ENCODE measurements at regions not wholly inside any gene's neighbourhood (a gene's known extent, or its start where the extent isn't known, plus 50 kb on each side); places are given as distances from the start of the nearest gene placed in this dataset.

GRCh38 chr9:108639696-108640095, 216.1 kb downstream of the ACTL7B start:
- H3K36me3 Mint-ChIP-seq (ENCODE audit: low read depth), result no peaks in the 10 kb centered on the region
- H3K4me1 Mint-ChIP-seq, result peaks cover 9% of the 10 kb centered on the region

GRCh38 chr9:108639091-108639490, 216.7 kb downstream of the ACTL7B start:
- H3K9me3 Mint-ChIP-seq, result no peaks in the 10 kb centered on the region
- no peak for TF ChIP-seq CTCF (conservative IDR thresholded peaks at IDR 0.05)
- no peak overlapping the region for H3K4me3 Mint-ChIP-seq
- H3K27me3 Mint-ChIP-seq (ENCODE audit: low read depth), result peaks cover 4% of the 10 kb centered on the region
- no peak for DNase-seq (ENCODE audit: low read depth, low spot score)
- peaks cover 9% of the 10 kb centered on the region for H3K4me1 Mint-ChIP-seq
- H3K27ac Mint-ChIP-seq (ENCODE audit: unreplicated experiment), result no peak overlapping the region
- H3K36me3 Mint-ChIP-seq (ENCODE audit: low read depth), result no peaks in the 10 kb centered on the region

More at GRCh38 chr9:108639696-108640095, 216.1 kb downstream of the ACTL7B start:
- Mint-ChIP-seq H3K9me3 (no peaks in the 10 kb centered on the region), H3K27me3 (ENCODE audit: low read depth) (peaks cover 4% of the 10 kb centered on the region), H3K27ac (ENCODE audit: unreplicated experiment) (no peak overlapping the region), H3K4me3 (no peak overlapping the region)
- no peak for TF ChIP-seq CTCF (conservative IDR thresholded peaks at IDR 0.05)
- DNase-seq (ENCODE audit: low read depth, low spot score), result no peak

- DNase-seq (ENCODE audit: low read depth, low spot score), result no peak
- Mint-ChIP-seq H3K27me3 (ENCODE audit: low read depth) (peaks cover 6% of the 10 kb centered on the region), H3K27ac (ENCODE audit: unreplicated experiment) (peak overlapping the region; percentile 16)
Observed at GRCh38 chr9:108637340-108637739, 218.4 kb downstream of the ACTL7B start.

GRCh38 chr9:108636013-108636412, 219.8 kb downstream of the ACTL7B start:
- no peak overlapping the region for H3K4me3 Mint-ChIP-seq
- DNase-seq (ENCODE audit: low read depth, low spot score), result no peak
- H3K4me1 Mint-ChIP-seq, result peaks cover 9% of the 10 kb centered on the region
- H3K27ac Mint-ChIP-seq (ENCODE audit: unreplicated experiment), result no peak overlapping the region
- TF ChIP-seq CTCF (conservative IDR thresholded peaks at IDR 0.05), result no peak
- H3K27me3 Mint-ChIP-seq (ENCODE audit: low read depth), result peaks cover 6% of the 10 kb centered on the region
- no peaks in the 10 kb centered on the region for H3K36me3 Mint-ChIP-seq (ENCODE audit: low read depth)
- no peaks in the 10 kb centered on the region for H3K9me3 Mint-ChIP-seq

More at GRCh38 chr9:108637340-108637739, 218.4 kb downstream of the ACTL7B start:
- Mint-ChIP-seq H3K4me1 (peaks cover 9% of the 10 kb centered on the region), H3K36me3 (ENCODE audit: low read depth) (no peaks in the 10 kb centered on the region), H3K9me3 (no peaks in the 10 kb centered on the region), H3K4me3 (no peak overlapping the region)
- no peak for TF ChIP-seq CTCF (conservative IDR thresholded peaks at IDR 0.05)

- no peak for DNase-seq (ENCODE audit: low read depth, low spot score)
- Mint-ChIP-seq H3K4me3 (no peak overlapping the region), H3K36me3 (ENCODE audit: low read depth) (no peaks in the 10 kb centered on the region), H3K4me1 (peaks cover 9% of the 10 kb centered on the region), H3K9me3 (no peaks in the 10 kb centered on the region), H3K27me3 (ENCODE audit: low read depth) (peaks cover 6% of the 10 kb centered on the region), H3K27ac (ENCODE audit: unreplicated experiment) (no peak overlapping the region)
- TF ChIP-seq CTCF (conservative IDR thresholded peaks at IDR 0.05), result no peak
Observed at GRCh38 chr9:108634672-108635462, 220.9 kb downstream of the ACTL7B start.

Data from neural crest cell (in vitro differentiated cells).